ENCODE measurements at regions not wholly inside any gene's neighbourhood (a gene's known extent, or its start where the extent isn't known, plus 50 kb on each side); places are given as distances from the start of the nearest gene placed in this dataset.

GRCh38 chr18:40995529-40995928 lies 959.5 kb upstream of the PIK3C3 start:
- Histone ChIP-seq H3K36me3 (ENCODE audit: insufficient read depth, low read length) (no peaks in the 10 kb centered on the region), H3K4me2 (ENCODE audit: low read length) (no peak overlapping the region), H3K9ac (ENCODE audit: low read length) (no peak overlapping the region), H3K27ac (ENCODE audit: low read depth, low read length) (no peak overlapping the region), H4K20me1 (ENCODE audit: insufficient read depth, low read length) (no peaks in the 10 kb centered on the region), H3K4me3 (ENCODE audit: insufficient read depth, low read depth, low read length) (no peak overlapping the region), H3K27me3 (ENCODE audit: insufficient read depth, low read length) (no peaks in the 10 kb centered on the region), H3K9me3 (ENCODE audit: insufficient read depth, low read depth, low read length) (no peaks in the 10 kb centered on the region), H3K4me1 (ENCODE audit: insufficient read depth, low read length) (no peaks in the 10 kb centered on the region), H3K79me2 (ENCODE audit: insufficient read depth, low read length) (no peaks in the 10 kb centered on the region), H2AFZ (ENCODE audit: low read depth, low read length) (no peak overlapping the region)
- Mint-ChIP-seq H3K36me3 (ENCODE audit: low read depth, unreplicated experiment) (no peaks in the 10 kb centered on the region), H3K9me3 (ENCODE audit: unreplicated experiment) (no peaks in the 10 kb centered on the region), H3K4me1 (ENCODE audit: low read depth, unreplicated experiment) (no peaks in the 10 kb centered on the region), H3K27me3 (ENCODE audit: low read depth, unreplicated experiment) (no peaks in the 10 kb centered on the region), H3K4me3 (ENCODE audit: unreplicated experiment) (no peak overlapping the region), H3K27ac (ENCODE audit: unreplicated experiment) (no peak overlapping the region)
- TF ChIP-seq CTCF (IDR thresholded peaks at IDR 0.05; ENCODE audit: insufficient read depth, low read depth, low read length), result no peak
- no peak for TF ChIP-seq EZH2 (IDR thresholded peaks at IDR 0.05; ENCODE audit: insufficient read depth, low read length)
- peak; percentile 1 for DNase-seq (ENCODE audit: low read depth)
- FAIRE-seq, result no peak

DNA sequence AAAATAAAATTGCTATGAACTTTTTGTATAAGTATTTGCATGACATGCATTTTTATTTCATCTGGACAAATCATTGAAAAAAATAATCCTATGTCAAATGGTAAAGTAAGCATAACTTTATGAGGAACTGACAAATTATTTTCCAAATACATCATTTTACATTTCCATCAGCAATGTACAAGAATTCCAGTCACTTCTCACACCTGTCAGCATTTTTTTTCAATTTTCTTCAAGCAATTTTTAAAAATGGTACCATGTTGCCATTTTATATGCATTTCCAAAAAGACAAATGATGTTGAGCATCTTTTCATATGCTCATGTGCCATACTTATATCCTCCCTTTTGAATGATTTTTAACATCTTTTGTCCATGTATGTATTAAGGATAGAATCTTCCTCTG lies 961.7 kb upstream of the PIK3C3 start:
- H3K9ac ChIP-seq (ENCODE audit: low read length), result no peak overlapping the region
- TF ChIP-seq EZH2 (IDR thresholded peaks at IDR 0.05; ENCODE audit: insufficient read depth, low read length) (no peak), CTCF (IDR thresholded peaks at IDR 0.05; ENCODE audit: insufficient read depth, low read depth, low read length) (no peak)
- H3K27ac Mint-ChIP-seq (ENCODE audit: unreplicated experiment), result no peak overlapping the region
- FAIRE-seq (no peak), DNase-seq (ENCODE audit: low read depth) (no peak)
- no peaks in the 10 kb centered on the region for H3K9me3 Mint-ChIP-seq (ENCODE audit: unreplicated experiment)
- no peaks in the 10 kb centered on the region for H3K36me3 ChIP-seq (ENCODE audit: insufficient read depth, low read length)
- no peaks in the 10 kb centered on the region for H4K20me1 ChIP-seq (ENCODE audit: insufficient read depth, low read length)
- H3K36me3 Mint-ChIP-seq (ENCODE audit: low read depth, unreplicated experiment), result no peaks in the 10 kb centered on the region
- no peak overlapping the region for H3K4me2 ChIP-seq (ENCODE audit: low read length)
- no peak overlapping the region for H3K4me3 ChIP-seq (ENCODE audit: insufficient read depth, low read depth, low read length)
- H3K9me3 ChIP-seq (ENCODE audit: insufficient read depth, low read depth, low read length), result no peaks in the 10 kb centered on the region
- no peaks in the 10 kb centered on the region for H3K79me2 ChIP-seq (ENCODE audit: insufficient read depth, low read length)
- no peaks in the 10 kb centered on the region for H3K4me1 ChIP-seq (ENCODE audit: insufficient read depth, low read length)
- no peaks in the 10 kb centered on the region for H3K27me3 ChIP-seq (ENCODE audit: insufficient read depth, low read length)
- H3K4me1 Mint-ChIP-seq (ENCODE audit: low read depth, unreplicated experiment), result no peaks in the 10 kb centered on the region
- no peaks in the 10 kb centered on the region for H3K27me3 Mint-ChIP-seq (ENCODE audit: low read depth, unreplicated experiment)
- H2AFZ ChIP-seq (ENCODE audit: low read depth, low read length), result no peak overlapping the region
- H3K4me3 Mint-ChIP-seq (ENCODE audit: unreplicated experiment), result no peak overlapping the region
- no peak overlapping the region for H3K27ac ChIP-seq (ENCODE audit: low read depth, low read length)

DNA sequence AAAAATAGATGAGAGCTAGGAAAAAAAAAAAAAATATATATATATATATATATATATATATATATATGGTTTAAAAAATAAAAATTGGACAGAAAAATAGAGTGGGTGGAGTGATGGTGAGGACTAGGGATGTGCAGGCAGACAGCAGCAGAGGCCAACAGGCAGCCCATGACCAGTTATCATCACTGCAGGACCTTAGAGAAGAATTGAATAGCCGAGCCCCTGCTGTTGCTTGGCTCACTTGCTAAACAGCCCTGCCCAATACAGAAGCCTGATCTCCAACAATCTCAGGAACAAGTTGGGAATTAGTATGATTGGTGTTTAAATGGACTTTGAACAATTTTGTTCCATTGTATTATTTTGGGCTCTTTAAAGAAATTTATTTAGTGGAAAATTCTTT lies 967.5 kb upstream of the PIK3C3 start:
- Histone ChIP-seq H3K79me2 (ENCODE audit: insufficient read depth, low read length) (no peaks in the 10 kb centered on the region), H4K20me1 (ENCODE audit: insufficient read depth, low read length) (no peaks in the 10 kb centered on the region), H3K27me3 (ENCODE audit: insufficient read depth, low read length) (no peaks in the 10 kb centered on the region), H3K4me3 (ENCODE audit: insufficient read depth, low read depth, low read length) (no peak overlapping the region), H3K4me1 (ENCODE audit: insufficient read depth, low read length) (no peaks in the 10 kb centered on the region), H3K4me2 (ENCODE audit: low read length) (no peak overlapping the region), H3K36me3 (ENCODE audit: insufficient read depth, low read length) (no peaks in the 10 kb centered on the region), H2AFZ (ENCODE audit: low read depth, low read length) (no peak overlapping the region), H3K27ac (ENCODE audit: low read depth, low read length) (no peak overlapping the region), H3K9ac (ENCODE audit: low read length) (no peak overlapping the region), H3K9me3 (ENCODE audit: insufficient read depth, low read depth, low read length) (no peaks in the 10 kb centered on the region)
- FAIRE-seq, result no peak
- TF ChIP-seq CTCF (IDR thresholded peaks at IDR 0.05; ENCODE audit: insufficient read depth, low read depth, low read length), result no peak
- no peak for TF ChIP-seq EZH2 (IDR thresholded peaks at IDR 0.05; ENCODE audit: insufficient read depth, low read length)
- H3K27me3 Mint-ChIP-seq (ENCODE audit: low read depth, unreplicated experiment), result no peaks in the 10 kb centered on the region
- H3K4me3 Mint-ChIP-seq (ENCODE audit: unreplicated experiment), result no peak overlapping the region
- H3K27ac Mint-ChIP-seq (ENCODE audit: unreplicated experiment), result no peak overlapping the region
- DNase-seq (ENCODE audit: low read depth), result no peak
- H3K36me3 Mint-ChIP-seq (ENCODE audit: low read depth, unreplicated experiment), result no peaks in the 10 kb centered on the region
- no peaks in the 10 kb centered on the region for H3K9me3 Mint-ChIP-seq (ENCODE audit: unreplicated experiment)
- H3K4me1 Mint-ChIP-seq (ENCODE audit: low read depth, unreplicated experiment), result no peaks in the 10 kb centered on the region
